ENCODE measurements at regions not wholly inside any gene's neighbourhood (a gene's known extent, or its start where the extent isn't known, plus 50 kb on each side); places are given as distances from the start of the nearest gene placed in this dataset.

DNA sequence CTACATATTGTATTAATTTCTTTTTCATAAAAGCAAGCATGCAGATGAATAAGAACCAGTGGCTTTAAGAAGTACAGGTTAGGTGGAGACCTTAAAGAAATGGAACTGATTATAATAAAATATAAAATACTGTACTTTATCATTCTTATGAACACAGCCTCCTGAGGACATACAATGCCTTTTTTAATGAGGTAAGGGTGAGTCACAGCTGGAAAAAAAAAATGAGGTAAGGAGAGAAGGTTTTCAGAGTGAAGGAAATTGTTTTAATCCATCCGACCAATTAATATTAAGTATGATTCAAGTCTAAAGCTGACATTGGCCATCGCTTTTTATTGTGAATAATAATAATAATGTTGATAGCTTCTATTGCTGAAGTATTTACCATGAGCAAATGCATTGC, 170.3 kb upstream of the SOX2 start:
- no peak overlapping the region for H3K4me3 Mint-ChIP-seq
- H3K36me3 Mint-ChIP-seq (ENCODE audit: low read depth): peaks cover 10% of the 10 kb centered on the region
- TF ChIP-seq, protein P1, sequence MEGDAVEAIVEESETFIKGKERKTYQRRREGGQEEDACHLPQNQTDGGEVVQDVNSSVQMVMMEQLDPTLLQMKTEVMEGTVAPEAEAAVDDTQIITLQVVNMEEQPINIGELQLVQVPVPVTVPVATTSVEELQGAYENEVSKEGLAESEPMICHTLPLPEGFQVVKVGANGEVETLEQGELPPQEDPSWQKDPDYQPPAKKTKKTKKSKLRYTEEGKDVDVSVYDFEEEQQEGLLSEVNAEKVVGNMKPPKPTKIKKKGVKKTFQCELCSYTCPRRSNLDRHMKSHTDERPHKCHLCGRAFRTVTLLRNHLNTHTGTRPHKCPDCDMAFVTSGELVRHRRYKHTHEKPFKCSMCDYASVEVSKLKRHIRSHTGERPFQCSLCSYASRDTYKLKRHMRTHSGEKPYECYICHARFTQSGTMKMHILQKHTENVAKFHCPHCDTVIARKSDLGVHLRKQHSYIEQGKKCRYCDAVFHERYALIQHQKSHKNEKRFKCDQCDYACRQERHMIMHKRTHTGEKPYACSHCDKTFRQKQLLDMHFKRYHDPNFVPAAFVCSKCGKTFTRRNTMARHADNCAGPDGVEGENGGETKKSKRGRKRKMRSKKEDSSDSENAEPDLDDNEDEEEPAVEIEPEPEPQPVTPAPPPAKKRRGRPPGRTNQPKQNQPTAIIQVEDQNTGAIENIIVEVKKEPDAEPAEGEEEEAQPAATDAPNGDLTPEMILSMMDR (conservative IDR thresholded peaks at IDR 0.05): no peak
- no peaks in the 10 kb centered on the region for H3K27me3 Mint-ChIP-seq (ENCODE audit: low read depth)
- peaks cover 7% of the 10 kb centered on the region for H3K9me3 Mint-ChIP-seq
- no peaks in the 10 kb centered on the region for H3K4me1 Mint-ChIP-seq
- no peak for DNase-seq (ENCODE audit: low read depth, low spot score)
- no peak overlapping the region for H3K27ac Mint-ChIP-seq (ENCODE audit: unreplicated experiment)

GRCh38 chr3:181534781-181535221, 176.9 kb upstream of the SOX2 start:
- Mint-ChIP-seq H3K4me1 (peaks cover 30% of the 10 kb centered on the region), H3K27ac (ENCODE audit: unreplicated experiment) (peak overlapping the region; percentile 2), H3K27me3 (ENCODE audit: low read depth) (no peaks in the 10 kb centered on the region), H3K4me3 (no peak overlapping the region), H3K9me3 (no peaks in the 10 kb centered on the region), H3K36me3 (ENCODE audit: low read depth) (no peaks in the 10 kb centered on the region)
- no peak for DNase-seq (ENCODE audit: low read depth, low spot score)
- TF ChIP-seq, protein P1 (conservative IDR thresholded peaks at IDR 0.05): no peak

GRCh38 chr3:181533811-181534210, 177.9 kb upstream of the SOX2 start:
- H3K27ac Mint-ChIP-seq (ENCODE audit: unreplicated experiment): no peak overlapping the region
- peaks cover under 1% of the 10 kb centered on the region for H3K9me3 Mint-ChIP-seq
- H3K36me3 Mint-ChIP-seq (ENCODE audit: low read depth): peaks cover under 1% of the 10 kb centered on the region
- no peak for DNase-seq (ENCODE audit: low read depth, low spot score)
- TF ChIP-seq, protein P1 (conservative IDR thresholded peaks at IDR 0.05): no peak
- no peaks in the 10 kb centered on the region for H3K27me3 Mint-ChIP-seq (ENCODE audit: low read depth)
- H3K4me1 Mint-ChIP-seq: peaks cover 30% of the 10 kb centered on the region
- no peak overlapping the region for H3K4me3 Mint-ChIP-seq

DNA sequence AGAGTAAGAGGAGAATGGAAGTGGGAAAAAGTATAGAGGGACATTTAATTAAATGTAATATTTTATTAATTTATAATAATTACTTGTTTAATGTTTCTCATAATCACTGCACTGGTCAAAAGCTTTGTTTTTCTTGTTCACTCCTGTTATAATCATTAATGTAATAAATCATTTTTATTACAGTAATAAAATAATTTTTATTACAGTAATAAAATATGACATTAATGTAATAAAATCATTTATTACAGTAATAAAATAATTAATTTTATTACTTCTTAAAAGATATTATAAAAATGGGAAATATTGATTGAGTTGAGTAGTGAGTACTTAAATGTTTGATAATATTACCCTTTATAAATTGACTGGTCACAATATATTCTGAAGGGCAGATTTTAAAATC, 181.1 kb upstream of the SOX2 start:
- TF ChIP-seq, protein P1 (conservative IDR thresholded peaks at IDR 0.05): no peak
- no peak overlapping the region for H3K4me3 Mint-ChIP-seq
- H3K36me3 Mint-ChIP-seq (ENCODE audit: low read depth): peaks cover 21% of the 10 kb centered on the region
- H3K27ac Mint-ChIP-seq (ENCODE audit: unreplicated experiment): no peak overlapping the region
- H3K27me3 Mint-ChIP-seq (ENCODE audit: low read depth): no peaks in the 10 kb centered on the region
- H3K9me3 Mint-ChIP-seq: peaks cover 18% of the 10 kb centered on the region
- no peak for DNase-seq (ENCODE audit: low read depth, low spot score)
- H3K4me1 Mint-ChIP-seq: peaks cover 28% of the 10 kb centered on the region

DNA sequence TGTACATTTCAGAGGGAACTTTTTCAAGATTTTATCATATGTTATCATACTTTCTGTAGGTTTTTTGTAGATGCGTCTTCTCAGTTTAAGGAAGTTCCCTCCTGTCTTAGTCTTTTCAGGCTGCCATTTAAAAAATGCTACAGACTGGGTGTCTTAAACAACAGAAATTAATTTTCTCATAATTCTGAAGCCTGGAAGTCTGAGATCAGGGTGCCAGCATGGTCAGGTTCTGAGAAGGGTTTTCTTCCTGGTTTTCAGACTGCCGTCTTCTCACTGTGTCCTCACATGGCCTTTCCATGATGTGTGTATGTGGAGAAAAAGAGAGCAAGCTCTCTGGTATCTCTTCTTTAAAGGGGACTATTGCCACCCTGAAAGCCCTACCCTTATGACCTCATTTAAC, 189.9 kb upstream of the SOX2 start:
- peaks cover 21% of the 10 kb centered on the region for H3K9me3 Mint-ChIP-seq
- peaks cover 24% of the 10 kb centered on the region for H3K36me3 Mint-ChIP-seq (ENCODE audit: low read depth)

More for the DNA sequence above, 189.9 kb upstream of the SOX2 start:
- no peaks in the 10 kb centered on the region for H3K4me1 Mint-ChIP-seq
- H3K27me3 Mint-ChIP-seq (ENCODE audit: low read depth): no peaks in the 10 kb centered on the region
- DNase-seq (ENCODE audit: low read depth, low spot score): no peak
- H3K27ac Mint-ChIP-seq (ENCODE audit: unreplicated experiment): no peak overlapping the region
- TF ChIP-seq, protein P1 (conservative IDR thresholded peaks at IDR 0.05): no peak
- no peak overlapping the region for H3K4me3 Mint-ChIP-seq

Data from neural crest cell (in vitro differentiated cells).